Mammary epithelial cell (primary cell): ENCODE measurements at regions not wholly inside any gene's neighbourhood (a gene's known extent, or its start where the extent isn't known, plus 50 kb on each side); places are given as distances from the start of the nearest gene placed in this dataset.
"Not testable (repeated sequence)": the region's sequence is repeated elsewhere in the genome, so short reads cannot be mapped to it uniquely, and the experiment has no call there.

Source experiments
- EZH2 ChIP-seq: IDR thresholded peaks from 2 replicates; pipeline ENCODE4 v1.6.1; 2012; ENCODE audit warnings: low read length, inconsistent platforms, borderline replicate concordance
- TF ChIP-seq, protein P1 (sequence below), 2 donors: IDR thresholded peaks in 1 of 2; conservative IDR thresholded peaks in 1 of 2; 2 replicates each; pipeline ENCODE4 v1.5.1; 2011 to 2012; ENCODE audit warnings: inconsistent platforms in 2 of 2, low read length in 2 of 2, mild to moderate bottlenecking in 2 of 2, control low read depth in 1 of 2, low read depth in 1 of 2; ENCODE audit not compliant: insufficient read depth in 1 of 2; ENCODE audit errors: extremely low read depth in 1 of 2

DNA sequence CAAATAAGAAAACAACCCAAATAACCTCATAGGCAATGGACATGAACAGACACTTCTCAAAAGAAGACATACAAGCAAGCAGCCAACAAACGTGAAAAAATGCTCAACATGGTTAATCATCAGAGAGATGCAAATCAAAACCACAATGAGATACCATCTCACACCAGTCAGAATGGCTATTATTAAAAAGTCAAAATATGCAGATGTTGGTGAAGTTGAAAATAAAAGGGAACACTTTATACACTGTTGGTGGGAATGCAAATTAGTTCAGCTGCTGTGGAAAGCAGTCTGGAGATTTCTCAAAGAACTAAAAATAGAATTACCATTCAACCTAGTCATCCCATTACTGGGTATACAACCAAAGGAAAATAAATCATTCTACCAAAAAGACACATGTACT, 606.4 kb downstream of the KCTD12 start:
- not testable (repeated sequence) for TF ChIP-seq EZH2
- TF ChIP-seq, protein P1, sequence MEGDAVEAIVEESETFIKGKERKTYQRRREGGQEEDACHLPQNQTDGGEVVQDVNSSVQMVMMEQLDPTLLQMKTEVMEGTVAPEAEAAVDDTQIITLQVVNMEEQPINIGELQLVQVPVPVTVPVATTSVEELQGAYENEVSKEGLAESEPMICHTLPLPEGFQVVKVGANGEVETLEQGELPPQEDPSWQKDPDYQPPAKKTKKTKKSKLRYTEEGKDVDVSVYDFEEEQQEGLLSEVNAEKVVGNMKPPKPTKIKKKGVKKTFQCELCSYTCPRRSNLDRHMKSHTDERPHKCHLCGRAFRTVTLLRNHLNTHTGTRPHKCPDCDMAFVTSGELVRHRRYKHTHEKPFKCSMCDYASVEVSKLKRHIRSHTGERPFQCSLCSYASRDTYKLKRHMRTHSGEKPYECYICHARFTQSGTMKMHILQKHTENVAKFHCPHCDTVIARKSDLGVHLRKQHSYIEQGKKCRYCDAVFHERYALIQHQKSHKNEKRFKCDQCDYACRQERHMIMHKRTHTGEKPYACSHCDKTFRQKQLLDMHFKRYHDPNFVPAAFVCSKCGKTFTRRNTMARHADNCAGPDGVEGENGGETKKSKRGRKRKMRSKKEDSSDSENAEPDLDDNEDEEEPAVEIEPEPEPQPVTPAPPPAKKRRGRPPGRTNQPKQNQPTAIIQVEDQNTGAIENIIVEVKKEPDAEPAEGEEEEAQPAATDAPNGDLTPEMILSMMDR (conservative IDR thresholded peaks at IDR 0.05 in 1 of 2, IDR thresholded peaks at IDR 0.05 in 1 of 2; ENCODE audit: extremely low read depth in 1 of 2, insufficient read depth in 1 of 2, low read depth in 1 of 2, low read length in 2 of 2), result not testable (repeated sequence)
